ENCODE measurements at regions not wholly inside any gene's neighbourhood (a gene's known extent, or its start where the extent isn't known, plus 50 kb on each side); places are given as distances from the start of the nearest gene placed in this dataset.

- no peaks in the 10 kb centered on the region for H3K36me3 ChIP-seq (ENCODE audit: control insufficient read depth in 1 of 2, insufficient read depth in 2 of 2, low read length in 2 of 2)
- BruUV-seq (replicated peaks), result no TSS peak
- CTCF ChIA-PET, result no interaction called here
These were observed 357.6 kb downstream of the SS18 start for GRCh38 chr18:25732862-25733261.

More at GRCh38 chr18:25732862-25733261, 357.6 kb downstream of the SS18 start:
- Histone ChIP-seq H3K9ac (ENCODE audit: low read length) (no peak overlapping the region), H2AFZ (ENCODE audit: low read depth, low read length, poor library complexity, severe bottlenecking) (no peak overlapping the region), H3K79me2 (ENCODE audit: insufficient read depth, low read length) (no peaks in the 10 kb centered on the region), H3K27ac (ENCODE audit: low read depth, low read length) (no peak overlapping the region), H3K4me2 (ENCODE audit: low read length) (no peak overlapping the region), H3K27me3 (ENCODE audit: insufficient read depth, low read length) (peaks cover 16% of the 10 kb centered on the region; the same call in 1 of the 2 replicates), H3K4me1 (ENCODE audit: control insufficient read depth in 1 of 2, insufficient read depth in 2 of 2, low read length in 2 of 2) (no peaks in the 10 kb centered on the region; a peak in 1 of 4 replicates), H4K20me1 (ENCODE audit: insufficient read depth) (no peaks in the 10 kb centered on the region), H3K9me2 (ENCODE audit: insufficient read depth) (no peaks in the 10 kb centered on the region), H3K9me3 (ENCODE audit: control insufficient read depth in 1 of 2, insufficient read depth in 1 of 2, low read depth in 1 of 2, low read length in 2 of 2) (no peaks in the 10 kb centered on the region), H3K4me3 (replicated peaks in 1 of 2; ENCODE audit: low read depth in 1 of 2, low read length in 2 of 2) (no peak overlapping the region)
- POLR2A ChIA-PET, result no interaction called here
- no peak for DNase-seq (ENCODE audit: low read depth, low spot score)
- RAD21 ChIA-PET (ENCODE audit: low non-redundant PET in 1 of 2, low total read pairs in 2 of 2, uncharacterized antibody in 2 of 2, unreplicated experiment in 2 of 2), result no interaction called here
- intact Hi-C loops (cut with micrococcal nuclease), result no loop called here
- TF ChIP-seq SP1 (IDR thresholded peaks at IDR 0.05; ENCODE audit: low read depth) (no peak), CBX3 (IDR thresholded peaks at IDR 0.05; ENCODE audit: low read depth) (no peak), EGR1 (IDR thresholded peaks at IDR 0.05; ENCODE audit: low read depth) (no peak), SRF (IDR thresholded peaks at IDR 0.05; ENCODE audit: low read depth) (no peak), FOSL1 (IDR thresholded peaks at IDR 0.05; ENCODE audit: low read depth) (no peak), JUND (IDR thresholded peaks at IDR 0.05) (no peak), CEBPB (IDR thresholded peaks at IDR 0.05; ENCODE audit: low read depth) (no peak), REST (IDR thresholded peaks at IDR 0.05; ENCODE audit: low read depth) (no peak), ZBTB33 (IDR thresholded peaks at IDR 0.05; ENCODE audit: extremely low read depth, insufficient replicate concordance, low read length) (no peak), SIN3A (IDR thresholded peaks at IDR 0.05; ENCODE audit: low read depth) (no peak), EZH2phosphoT487 (IDR thresholded peaks at IDR 0.05; ENCODE audit: borderline replicate concordance) (no peak), POLR2AphosphoS5 (IDR thresholded peaks at IDR 0.05; ENCODE audit: low read depth, low read length) (no peak), ZFX (IDR thresholded peaks at IDR 0.05) (no peak), CTCF (IDR thresholded peaks at IDR 0.05 in 2 of 3, conservative IDR thresholded peaks at IDR 0.05 in 1 of 3; ENCODE audit: borderline replicate concordance in 1 of 3, insufficient read depth in 1 of 3, low read depth in 2 of 3, low read length in 2 of 3) (no peak), MAX (IDR thresholded peaks at IDR 0.05) (no peak), TCF7L2 (IDR thresholded peaks at IDR 0.05; ENCODE audit: borderline replicate concordance, extremely low read depth, insufficient read depth, insufficient read length) (no peak)
- no peak for ATAC-seq

Data from HCT116 (cell line).